Transverse colon (tissue), 4 donors: ENCODE measurements at regions not wholly inside any gene's neighbourhood (a gene's known extent, or its start where the extent isn't known, plus 50 kb on each side); places are given as distances from the start of the nearest gene placed in this dataset.

ENCODE experiments used
- DNase-seq: peaks from one replicate; pipeline ENCODE4 v3.0.0-alpha.2; 2019
- H3K27ac ChIP-seq, 4 donors: fragments of 200-600 bp; sonication (generic); 2 replicates each; pipeline ENCODE4 v1.5.1; 2016 to 2018; ENCODE audit warnings: inconsistent platforms in 4 of 4
- H3K27me3 ChIP-seq: fragments of 200-600 bp; sonication (generic); 2 replicates; pipeline ENCODE4 v1.5.1; 2017; ENCODE audit warnings: inconsistent platforms
- H3K36me3 ChIP-seq, 4 donors: fragments of 200-600 bp; sonication (generic); 2 replicates each; pipeline ENCODE4 v1.5.1; 2017 to 2019; ENCODE audit warnings: inconsistent platforms in 4 of 4
- H3K4me1 ChIP-seq, 4 donors: fragments of 200-600 bp; sonication (generic); 2 replicates each; pipeline ENCODE4 v1.5.1; 2017 to 2020; ENCODE audit warnings: inconsistent platforms in 4 of 4
- H3K4me3 ChIP-seq, 4 donors: fragments of 200-600 bp; sonication (generic); 1 replicate in 1 of 4; 2 replicates in 3 of 4; pipeline versions ENCODE4 v1.5.1 to v1.6.1; 2017 to 2019; ENCODE audit warnings: inconsistent platforms in 4 of 4
- H3K9me3 ChIP-seq, 2 donors: fragments of 200-600 bp; sonication (generic); 2 replicates each; pipeline ENCODE4 v1.5.1; 2017 to 2019; ENCODE audit warnings: inconsistent platforms in 2 of 2
- CTCF ChIP-seq, 5 experiments: fragments of 200-600 bp in 3 of 5; fragments of 450-650 bp in 2 of 5; sonication (generic) in 3 of 5; IDR thresholded peaks; 1 replicate in 2 of 5; 2 replicates in 3 of 5; pipeline ENCODE4 v1.5.1; 2016 to 2017; ENCODE audit warnings: antibody characterized with exemption in 5 of 5, inconsistent platforms in 3 of 5, mild to moderate bottlenecking in 2 of 5, moderate library complexity in 1 of 5
- EP300 ChIP-seq: sonication (generic); formaldehyde crosslinking; IDR thresholded peaks from one replicate; pipeline ENCODE4 v1.6.1; 2017; ENCODE audit warnings: antibody characterized with exemption, low read depth
- POLR2A ChIP-seq: fragments of 450-650 bp; IDR thresholded peaks from one replicate; pipeline ENCODE4 v1.6.1; 2016; ENCODE audit warnings: antibody characterized with exemption, mild to moderate bottlenecking, moderate library complexity
- POLR2AphosphoS5 ChIP-seq, 3 donors: sonication (generic); formaldehyde crosslinking; IDR thresholded peaks; one replicate each; pipeline ENCODE4 v1.6.1; 2016; ENCODE audit warnings: antibody characterized with exemption in 3 of 3
- WGBS, 2 donors: methylation state at CpG; one replicate each; pipeline ENCODE4 v1.1.5; 2018; ENCODE audit warnings: low coverage in 1 of 2; 5-methylcytosine and 5-hydroxymethylcytosine counted together
- in situ Hi-C, 4 donors: fragments of 200-750 bp; cut with MboI; loops; one replicate each; pipeline versions ENCODE4 v1.15.0 to v1.15.1; 2017; ENCODE audit warnings: low sequenced_read_pairs in 3 of 4, low pct_ligation_motif_present in 1 of 4, low pct_unique_long_range_greater_than_20kb in 1 of 4
- intact Hi-C: fragments of 100-400 bp; cut with DNase I; formaldehyde crosslinking; loops from one replicate; pipeline ENCODE4 v1.15.1; 2023; ENCODE audit warnings: low total_unique reads

- TF ChIP-seq POLR2A = no peak
- no peak for TF ChIP-seq POLR2AphosphoS5 (IDR thresholded peaks at IDR 0.05)
- TF ChIP-seq EP300 = no peak
- TF ChIP-seq CTCF (IDR thresholded peaks at IDR 0.05) = no peak
- intact Hi-C loops (no loop called here), in situ Hi-C loops (no loop called here)
- Histone ChIP-seq H3K36me3 (no peaks in the 10 kb centered on the region), H3K27ac (no peak overlapping the region), H3K4me1 (no peaks in the 10 kb centered on the region), H3K4me3 (no peak overlapping the region), H3K27me3 (no peaks in the 10 kb centered on the region), H3K9me3 (no peaks in the 10 kb centered on the region)
- 76 to 94% methylated on average over 3 to 6 of the region's 6 CpGs for WGBS, 2 donors
- no peak for DNase-seq
Measured at GRCh38 chr18:72601944-72602343, 57.8 kb upstream of the CBLN2 start.

- Histone ChIP-seq H3K27ac (no peak overlapping the region), H3K4me1 (no peaks in the 10 kb centered on the region), H3K4me3 (no peak overlapping the region), H3K9me3 (no peaks in the 10 kb centered on the region), H3K27me3 (no peaks in the 10 kb centered on the region), H3K36me3 (no peaks in the 10 kb centered on the region)
- intact Hi-C loops = no loop called here
- no peak for DNase-seq
- in situ Hi-C loops = no loop called here
- 62 to 70% methylated on average over 4 to 10 of the region's 10 CpGs for WGBS, 2 donors
- TF ChIP-seq POLR2A = no peak
- TF ChIP-seq POLR2AphosphoS5 (IDR thresholded peaks at IDR 0.05) = no peak
- TF ChIP-seq EP300 = no peak
- TF ChIP-seq CTCF (IDR thresholded peaks at IDR 0.05) = no peak
Measured at GRCh38 chr18:72601481-72601880, 57.3 kb upstream of the CBLN2 start.
